ENCODE measurements at regions not wholly inside any gene's neighbourhood (a gene's known extent, or its start where the extent isn't known, plus 50 kb on each side); places are given as distances from the start of the nearest gene placed in this dataset.
"Not testable (repeated sequence)": the region's sequence is repeated elsewhere in the genome, so short reads cannot be mapped to it uniquely, and the experiment has no call there.

DNA sequence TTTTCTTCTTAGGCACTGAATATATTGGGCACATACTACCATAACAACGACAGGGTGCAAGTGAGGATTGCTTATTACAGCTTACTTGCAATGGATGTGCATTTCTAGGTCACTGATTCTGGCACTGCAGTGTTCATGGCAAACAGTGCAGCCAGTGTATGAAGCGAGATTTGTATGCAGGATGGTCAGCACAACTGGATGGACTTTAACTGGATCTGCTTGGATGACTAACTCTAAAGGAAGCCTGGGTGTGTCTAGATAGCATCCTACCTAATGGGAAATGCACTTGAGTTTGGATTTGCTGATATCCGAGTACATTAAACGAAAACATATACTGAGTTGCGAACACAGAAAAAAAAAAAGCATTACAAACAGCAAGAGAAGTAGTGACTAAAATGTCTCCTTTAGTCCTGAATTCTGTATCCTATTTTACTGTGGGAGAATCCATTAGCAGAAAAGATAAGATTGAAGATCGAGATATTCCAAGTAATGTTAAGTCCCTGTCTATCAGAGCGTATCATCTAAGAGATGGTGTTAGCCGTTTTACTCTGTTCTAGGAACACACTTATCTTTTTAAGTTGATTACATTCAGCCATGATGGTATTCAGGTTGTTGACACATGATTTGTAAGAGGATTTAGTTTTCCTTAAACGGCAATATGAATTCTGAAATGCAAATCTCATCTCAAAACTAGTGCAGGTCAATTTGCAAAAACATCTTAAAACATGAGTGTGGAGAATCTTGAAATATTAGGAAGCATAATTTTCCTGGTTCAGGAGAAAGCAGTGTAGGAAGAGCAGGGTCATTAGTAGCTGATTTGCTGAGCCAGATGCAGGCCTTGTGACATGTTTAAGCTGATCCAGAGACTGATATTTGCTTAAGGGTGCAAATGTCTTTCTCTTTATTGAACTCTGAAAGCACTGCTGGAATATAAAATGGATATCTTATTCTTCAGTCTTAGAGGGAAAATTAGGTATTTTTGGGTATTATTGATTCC is 142.6 kb upstream of the CPHXL start (continued):
- TF ChIP-seq, protein P1, sequence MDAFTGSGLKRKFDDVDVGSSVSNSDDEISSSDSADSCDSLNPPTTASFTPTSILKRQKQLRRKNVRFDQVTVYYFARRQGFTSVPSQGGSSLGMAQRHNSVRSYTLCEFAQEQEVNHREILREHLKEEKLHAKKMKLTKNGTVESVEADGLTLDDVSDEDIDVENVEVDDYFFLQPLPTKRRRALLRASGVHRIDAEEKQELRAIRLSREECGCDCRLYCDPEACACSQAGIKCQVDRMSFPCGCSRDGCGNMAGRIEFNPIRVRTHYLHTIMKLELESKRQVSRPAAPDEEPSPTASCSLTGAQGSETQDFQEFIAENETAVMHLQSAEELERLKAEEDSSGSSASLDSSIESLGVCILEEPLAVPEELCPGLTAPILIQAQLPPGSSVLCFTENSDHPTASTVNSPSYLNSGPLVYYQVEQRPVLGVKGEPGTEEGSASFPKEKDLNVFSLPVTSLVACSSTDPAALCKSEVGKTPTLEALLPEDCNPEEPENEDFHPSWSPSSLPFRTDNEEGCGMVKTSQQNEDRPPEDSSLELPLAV (CRISPR knock-in tag; conservative IDR thresholded peaks at IDR 0.05; ENCODE audit: low read depth), result no peak
- TF ChIP-seq, protein P2, sequence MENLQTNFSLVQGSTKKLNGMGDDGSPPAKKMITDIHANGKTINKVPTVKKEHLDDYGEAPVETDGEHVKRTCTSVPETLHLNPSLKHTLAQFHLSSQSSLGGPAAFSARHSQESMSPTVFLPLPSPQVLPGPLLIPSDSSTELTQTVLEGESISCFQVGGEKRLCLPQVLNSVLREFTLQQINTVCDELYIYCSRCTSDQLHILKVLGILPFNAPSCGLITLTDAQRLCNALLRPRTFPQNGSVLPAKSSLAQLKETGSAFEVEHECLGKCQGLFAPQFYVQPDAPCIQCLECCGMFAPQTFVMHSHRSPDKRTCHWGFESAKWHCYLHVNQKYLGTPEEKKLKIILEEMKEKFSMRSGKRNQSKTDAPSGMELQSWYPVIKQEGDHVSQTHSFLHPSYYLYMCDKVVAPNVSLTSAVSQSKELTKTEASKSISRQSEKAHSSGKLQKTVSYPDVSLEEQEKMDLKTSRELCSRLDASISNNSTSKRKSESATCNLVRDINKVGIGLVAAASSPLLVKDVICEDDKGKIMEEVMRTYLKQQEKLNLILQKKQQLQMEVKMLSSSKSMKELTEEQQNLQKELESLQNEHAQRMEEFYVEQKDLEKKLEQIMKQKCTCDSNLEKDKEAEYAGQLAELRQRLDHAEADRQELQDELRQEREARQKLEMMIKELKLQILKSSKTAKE (CRISPR knock-in tag; IDR thresholded peaks at IDR 0.05; ENCODE audit: borderline replicate concordance), result no peak
- no peak for TF ChIP-seq ZNF296 (CRISPR knock-in tag; conservative IDR thresholded peaks at IDR 0.05)

DNA sequence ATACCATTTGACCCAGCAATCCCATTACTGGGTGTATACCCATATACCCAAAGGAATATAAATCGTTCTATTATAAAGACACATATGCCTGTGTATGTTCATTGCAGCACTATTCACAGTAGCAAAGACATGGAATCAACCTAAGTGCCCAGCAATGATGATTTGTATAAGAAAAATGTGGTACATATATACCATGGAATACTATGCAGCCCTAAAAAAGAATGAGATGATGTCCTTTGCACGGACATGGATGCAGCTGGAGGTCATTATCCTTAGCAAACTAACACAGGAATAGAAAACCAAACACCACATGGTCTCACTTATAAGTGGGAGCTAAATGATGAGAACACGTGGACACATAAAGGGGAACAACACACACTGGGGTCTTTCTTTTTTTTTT is 155.0 kb upstream of the CPHXL start:
- ATAC-seq; POLR2A ChIA-PET; BruUV-seq (replicated peaks); in situ Hi-C loops (cut with HindIII; ENCODE audit: extremely low pct_ligation_motif_present, low pct_unique_long_range_greater_than_20kb); DNase-seq (ENCODE audit: low spot score); H3K4me3 ChIP-seq (replicated peaks in 1 of 3; ENCODE audit: insufficient read depth in 1 of 3, low read depth in 2 of 3, low read length in 3 of 3); H3K79me2 ChIP-seq (ENCODE audit: insufficient read depth, low read length); H3K9ac ChIP-seq (ENCODE audit: insufficient read depth, low read depth, low read length); H3K4me2 ChIP-seq (ENCODE audit: low read depth, low read length); FAIRE-seq; H2AFZ ChIP-seq (ENCODE audit: low read length); intact Hi-C loops (cut with micrococcal nuclease; ENCODE audit: unreplicated experiment); H3K4me1 ChIP-seq (ENCODE audit: insufficient read depth, low read length); H3K9me3 ChIP-seq (ENCODE audit: low read length); H3K36me3 ChIP-seq (replicated peaks in 1 of 2; ENCODE audit: control insufficient read depth in 1 of 2, insufficient read depth in 2 of 2, low read length in 2 of 2); H4K20me1 ChIP-seq (ENCODE audit: insufficient read depth, low read length); H3K27ac ChIP-seq (ENCODE audit: extremely low read length, insufficient read depth, low read length); CTCF ChIA-PET (ENCODE audit: low intra/inter-chr PET ratio, low total read pairs); H3K27me3 ChIP-seq (ENCODE audit: control insufficient read depth in 1 of 2, insufficient read depth in 2 of 2, low read length in 2 of 2): not testable (repeated sequence)
- 24% methylated on average over 3 of the region's 3 CpGs for WGBS (ENCODE audit: low lambda C conversion rate)
- TF ChIP-seq, protein P3, sequence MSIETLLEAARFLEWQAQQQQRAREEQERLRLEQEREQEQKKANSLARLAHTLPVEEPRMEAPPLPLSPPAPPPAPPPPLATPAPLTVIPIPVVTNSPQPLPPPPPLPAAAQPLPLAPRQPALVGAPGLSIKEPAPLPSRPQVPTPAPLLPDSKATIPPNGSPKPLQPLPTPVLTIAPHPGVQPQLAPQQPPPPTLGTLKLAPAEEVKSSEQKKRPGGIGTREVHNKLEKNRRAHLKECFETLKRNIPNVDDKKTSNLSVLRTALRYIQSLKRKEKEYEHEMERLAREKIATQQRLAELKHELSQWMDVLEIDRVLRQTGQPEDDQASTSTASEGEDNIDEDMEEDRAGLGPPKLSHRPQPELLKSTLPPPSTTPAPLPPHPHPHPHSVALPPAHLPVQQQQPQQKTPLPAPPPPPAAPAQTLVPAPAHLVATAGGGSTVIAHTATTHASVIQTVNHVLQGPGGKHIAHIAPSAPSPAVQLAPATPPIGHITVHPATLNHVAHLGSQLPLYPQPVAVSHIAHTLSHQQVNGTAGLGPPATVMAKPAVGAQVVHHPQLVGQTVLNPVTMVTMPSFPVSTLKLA (IDR thresholded peaks at IDR 0.05), result peak; percentile 69

Measured in HepG2 (cell line).